ENCODE measurements at regions not wholly inside any gene's neighbourhood (a gene's known extent, or its start where the extent isn't known, plus 50 kb on each side); places are given as distances from the start of the nearest gene placed in this dataset.

GRCh38 chr18:23333827-23334226, 119.3 kb upstream of the RIOK3 start:
- no peaks in the 10 kb centered on the region for H3K36me3 ChIP-seq (ENCODE audit: control insufficient read depth, insufficient read depth, low read length)
- DNase-seq (ENCODE audit: extremely low read depth in 1 of 4, low spot score in 3 of 4) (no peak), ATAC-seq (no peak), FAIRE-seq (no peak)
- ChIA-PET POLR2A (no interaction called here), CTCF (ENCODE audit: low intra/inter-chr PET ratio) (no interaction called here)
- no peaks in the 10 kb centered on the region for H3K9me1 ChIP-seq (ENCODE audit: control insufficient read depth, insufficient read depth, low read length)
- no peaks in the 10 kb centered on the region for H3K9me3 ChIP-seq (replicated peaks; ENCODE audit: control insufficient read depth, insufficient read depth, low read depth, low read length)
- no peak overlapping the region for H3K27ac ChIP-seq (ENCODE audit: extremely low read depth, low read depth, low read length)
- H3K27me3 ChIP-seq (ENCODE audit: control insufficient read depth in 2 of 2, insufficient read depth in 2 of 2, low read length in 2 of 2) = no peaks in the 10 kb centered on the region
- H4K20me1 ChIP-seq (replicated peaks; ENCODE audit: control insufficient read depth, insufficient read depth, low read length) = no peaks in the 10 kb centered on the region
- TF ChIP-seq CBFB (CRISPR knock-in tag; IDR thresholded peaks at IDR 0.05) (no peak), HCFC1 (IDR thresholded peaks at IDR 0.05; ENCODE audit: low read depth, low read length) (no peak), STAT5B (CRISPR knock-in tag; IDR thresholded peaks at IDR 0.05) (no peak)
- WGBS (ENCODE audit: insufficient coverage, low coverage, missing lambda C conversion rate) = 52% methylated on average over 2 of the region's 2 CpGs
- H3K4me3 ChIP-seq = no peak overlapping the region
- H3K4me1 ChIP-seq (replicated peaks in 1 of 2; ENCODE audit: control insufficient read depth in 2 of 2, insufficient read depth in 2 of 2, low read length in 2 of 2) = no peaks in the 10 kb centered on the region
- in situ Hi-C loops (cut with MboI) (no loop called here), intact Hi-C loops (cut with micrococcal nuclease) (no loop called here)
- H3K4me2 ChIP-seq (ENCODE audit: insufficient read depth, low read length) = no peak overlapping the region
- H3K9ac ChIP-seq (ENCODE audit: insufficient read depth in 1 of 2, low read depth in 2 of 2, low read length in 2 of 2) = no peak overlapping the region
- no TSS peak for BruUV-seq (replicated peaks)
- no peak overlapping the region for H2AFZ ChIP-seq (ENCODE audit: low read depth, low read length)
- H3K79me2 ChIP-seq (ENCODE audit: control insufficient read depth, insufficient read depth, low read length) = no peaks in the 10 kb centered on the region

DNA sequence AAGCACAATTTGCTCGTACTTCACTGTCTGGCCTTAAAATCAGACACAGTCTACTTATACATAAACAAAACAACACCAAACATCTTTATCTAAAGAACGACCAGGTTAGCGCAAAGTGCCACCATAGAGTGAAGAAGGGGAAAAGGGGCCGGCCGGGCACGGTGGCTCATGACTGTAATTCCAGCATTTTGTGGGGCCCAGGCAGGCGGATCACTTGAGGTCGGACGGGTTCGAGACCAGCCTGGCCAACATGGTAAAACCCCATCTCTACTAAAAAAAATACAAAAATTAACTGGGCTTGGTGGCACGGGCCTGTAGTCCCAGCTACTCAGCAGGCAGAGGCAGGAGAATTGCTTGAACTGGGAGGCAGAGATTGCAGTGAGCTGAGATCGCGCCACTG, 118.5 kb upstream of the RIOK3 start:
- Histone ChIP-seq H3K4me1 (replicated peaks in 1 of 2; ENCODE audit: control insufficient read depth in 2 of 2, insufficient read depth in 2 of 2, low read length in 2 of 2) (no peaks in the 10 kb centered on the region), H3K27me3 (ENCODE audit: control insufficient read depth in 2 of 2, insufficient read depth in 2 of 2, low read length in 2 of 2) (no peaks in the 10 kb centered on the region), H3K4me2 (ENCODE audit: insufficient read depth, low read length) (no peak overlapping the region), H3K27ac (ENCODE audit: extremely low read depth, low read depth, low read length) (no peak overlapping the region), H3K9ac (ENCODE audit: insufficient read depth in 1 of 2, low read depth in 2 of 2, low read length in 2 of 2) (no peak overlapping the region), H4K20me1 (replicated peaks; ENCODE audit: control insufficient read depth, insufficient read depth, low read length) (no peaks in the 10 kb centered on the region), H3K36me3 (ENCODE audit: control insufficient read depth, insufficient read depth, low read length) (no peaks in the 10 kb centered on the region), H3K9me3 (replicated peaks; ENCODE audit: control insufficient read depth, insufficient read depth, low read depth, low read length) (no peaks in the 10 kb centered on the region), H3K4me3 (no peak overlapping the region), H3K9me1 (ENCODE audit: control insufficient read depth, insufficient read depth, low read length) (peaks cover 3% of the 10 kb centered on the region), H2AFZ (ENCODE audit: low read depth, low read length) (no peak overlapping the region), H3K79me2 (ENCODE audit: control insufficient read depth, insufficient read depth, low read length) (no peaks in the 10 kb centered on the region)
- 77% methylated on average over 13 of the region's 13 CpGs for WGBS (ENCODE audit: insufficient coverage, low coverage, missing lambda C conversion rate)
- BruUV-seq (replicated peaks) = no TSS peak
- no peak for TF ChIP-seq TEAD1 (CRISPR knock-in tag; IDR thresholded peaks at IDR 0.05)
- no peak for TF ChIP-seq ZBTB7A (IDR thresholded peaks at IDR 0.05; ENCODE audit: borderline replicate concordance, control insufficient read depth, low read depth, low read length)
- no peak for TF ChIP-seq ZNF696 (CRISPR knock-in tag; conservative IDR thresholded peaks at IDR 0.05)
- no peak for TF ChIP-seq NONO (IDR thresholded peaks at IDR 0.05; ENCODE audit: low read depth in 2 of 2, low read length in 1 of 2)
- no peak for FAIRE-seq
- ATAC-seq = no peak
- in situ Hi-C loops (cut with MboI) = no loop called here
- ChIA-PET POLR2A (no interaction called here), CTCF (ENCODE audit: low intra/inter-chr PET ratio) (no interaction called here)
- DNase-seq (ENCODE audit: extremely low read depth in 1 of 4, low spot score in 3 of 4) = no peak
- intact Hi-C loops (cut with micrococcal nuclease) = no loop called here

Measured in K562 (cell line).